ENCODE measurements at regions not wholly inside any gene's neighbourhood (a gene's known extent, or its start where the extent isn't known, plus 50 kb on each side); places are given as distances from the start of the nearest gene placed in this dataset.

- TF ChIP-seq EZH2 (optimal IDR thresholded peaks at IDR 0.05; ENCODE audit: low read depth, low read length) (no peak), EZH2phosphoT487 (IDR thresholded peaks at IDR 0.05; ENCODE audit: low read length) (no peak)
- TF ChIP-seq, protein P1, sequence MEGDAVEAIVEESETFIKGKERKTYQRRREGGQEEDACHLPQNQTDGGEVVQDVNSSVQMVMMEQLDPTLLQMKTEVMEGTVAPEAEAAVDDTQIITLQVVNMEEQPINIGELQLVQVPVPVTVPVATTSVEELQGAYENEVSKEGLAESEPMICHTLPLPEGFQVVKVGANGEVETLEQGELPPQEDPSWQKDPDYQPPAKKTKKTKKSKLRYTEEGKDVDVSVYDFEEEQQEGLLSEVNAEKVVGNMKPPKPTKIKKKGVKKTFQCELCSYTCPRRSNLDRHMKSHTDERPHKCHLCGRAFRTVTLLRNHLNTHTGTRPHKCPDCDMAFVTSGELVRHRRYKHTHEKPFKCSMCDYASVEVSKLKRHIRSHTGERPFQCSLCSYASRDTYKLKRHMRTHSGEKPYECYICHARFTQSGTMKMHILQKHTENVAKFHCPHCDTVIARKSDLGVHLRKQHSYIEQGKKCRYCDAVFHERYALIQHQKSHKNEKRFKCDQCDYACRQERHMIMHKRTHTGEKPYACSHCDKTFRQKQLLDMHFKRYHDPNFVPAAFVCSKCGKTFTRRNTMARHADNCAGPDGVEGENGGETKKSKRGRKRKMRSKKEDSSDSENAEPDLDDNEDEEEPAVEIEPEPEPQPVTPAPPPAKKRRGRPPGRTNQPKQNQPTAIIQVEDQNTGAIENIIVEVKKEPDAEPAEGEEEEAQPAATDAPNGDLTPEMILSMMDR (IDR thresholded peaks at IDR 0.05; ENCODE audit: low read length) = no peak
These were observed 474.9 kb upstream of the TMEFF2 start for GRCh38 chr2:192669505-192670091.
